HL-60/S4 treated with phorbol 12-myristate 13-acetate at 8.2 ng/mL for 4 days and 3 days (cell line): ENCODE measurements at regions not wholly inside any gene's neighbourhood (a gene's known extent, or its start where the extent isn't known, plus 50 kb on each side); places are given as distances from the start of the nearest gene placed in this dataset.

Experiments
- in situ Hi-C: fragments of 300-500 bp; cut with MboI; formaldehyde crosslinking; loops from 2 replicates; pipeline ENCODE4 v1.15.0; 2022; ENCODE audit warnings: low sequenced_read_pairs

DNA sequence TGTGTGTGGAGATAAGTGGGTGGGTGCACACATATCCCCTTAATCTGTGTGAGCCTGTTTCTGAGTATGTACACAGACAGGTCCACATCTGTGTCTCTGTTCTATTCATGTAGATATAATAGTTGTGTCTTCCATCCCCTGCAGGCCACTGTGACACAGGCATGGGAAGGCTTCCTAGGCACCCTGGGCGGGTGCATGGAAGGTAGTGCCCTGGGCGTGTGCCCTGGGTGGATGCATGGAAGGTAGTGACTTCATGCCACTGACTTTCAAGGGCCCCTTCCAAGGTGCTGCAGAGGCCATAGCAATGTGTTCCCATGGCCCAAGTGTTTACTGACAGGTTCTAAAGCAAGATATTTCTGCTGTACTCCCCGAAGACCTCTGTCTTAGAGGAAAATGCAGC lies 462.5 kb upstream of the HS6ST1 start:
- in situ Hi-C loops, result no loop called here

DNA sequence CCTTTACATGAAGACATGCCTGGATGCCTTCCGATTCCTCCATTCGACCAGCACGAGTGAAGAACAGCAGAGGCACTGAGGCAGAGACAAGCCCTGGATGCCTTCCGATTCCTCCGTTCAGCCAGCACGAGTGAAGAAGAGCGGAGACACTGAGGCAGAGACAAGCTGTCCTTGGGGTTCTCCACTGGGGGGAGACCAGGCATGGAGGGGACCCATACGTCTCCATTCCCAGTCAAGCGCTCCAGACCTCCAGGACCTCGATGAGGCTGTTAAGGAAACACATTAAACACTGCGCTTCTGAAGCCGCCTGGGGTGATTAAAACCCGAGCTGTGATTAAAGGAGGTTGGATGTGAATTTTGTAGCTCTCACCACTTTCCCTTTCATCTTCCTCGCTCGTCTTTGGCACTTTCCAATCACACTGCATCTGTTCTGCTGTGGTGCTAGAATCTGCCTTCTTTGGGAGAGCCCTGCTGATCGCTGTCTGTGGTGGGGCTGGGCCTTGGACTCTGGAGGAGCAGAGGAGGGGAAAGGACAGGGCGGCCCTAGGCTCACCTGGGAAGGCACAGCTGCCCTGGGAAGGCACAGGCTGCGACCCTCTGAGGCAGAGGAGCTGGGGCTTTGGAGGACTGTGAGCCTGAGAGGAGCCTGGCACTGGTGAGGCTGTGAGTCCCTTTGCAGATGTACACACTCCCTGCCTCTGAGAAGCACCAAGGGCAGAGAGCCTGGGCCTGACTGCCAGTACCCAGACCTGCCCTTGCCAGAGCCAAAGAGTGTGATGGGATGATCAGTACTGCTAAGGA lies 463.1 kb upstream of the HS6ST1 start:
- in situ Hi-C loops, result no loop called here

DNA sequence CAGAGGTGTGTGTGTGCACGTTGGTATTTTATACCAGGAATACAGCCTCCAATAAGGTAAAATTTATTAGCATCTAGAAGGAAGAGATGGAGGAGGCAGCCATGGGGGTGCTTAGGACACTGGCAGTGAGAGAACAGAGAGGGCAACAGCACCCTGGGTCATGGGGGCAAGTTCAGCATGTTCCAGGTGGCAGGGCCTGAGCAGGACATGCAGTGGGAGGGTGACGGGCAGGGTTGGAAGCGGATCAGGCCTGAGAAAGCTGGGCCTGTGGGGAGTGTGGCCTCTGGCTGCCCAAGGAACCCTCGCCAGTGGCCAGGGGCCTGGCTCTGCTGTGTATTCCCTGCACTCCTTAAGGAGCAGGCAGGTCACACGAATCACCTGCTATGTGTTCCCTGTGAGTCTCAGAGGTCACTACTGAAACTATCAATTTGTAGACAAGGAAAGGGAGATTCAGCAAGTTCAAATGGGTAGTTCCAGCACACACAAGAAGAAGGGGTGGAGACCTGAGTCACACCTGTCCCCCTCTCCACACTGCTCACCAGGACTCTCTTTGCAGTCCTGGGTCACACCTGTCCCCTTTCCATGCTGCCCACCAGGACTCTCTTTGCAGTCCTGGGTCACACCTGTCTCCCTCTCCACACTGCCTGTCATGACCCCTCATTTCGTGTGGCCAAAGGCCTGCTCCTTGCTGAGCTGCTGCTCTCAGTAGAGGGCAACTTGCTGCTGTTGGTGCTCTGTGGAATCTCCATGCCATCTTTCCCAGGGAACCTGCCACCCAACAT lies 463.9 kb upstream of the HS6ST1 start:
- in situ Hi-C loops, result no loop called here

- in situ Hi-C loops, result no loop called here
Measured at GRCh38 chr2:128783193-128783671, 464.6 kb upstream of the HS6ST1 start.

DNA sequence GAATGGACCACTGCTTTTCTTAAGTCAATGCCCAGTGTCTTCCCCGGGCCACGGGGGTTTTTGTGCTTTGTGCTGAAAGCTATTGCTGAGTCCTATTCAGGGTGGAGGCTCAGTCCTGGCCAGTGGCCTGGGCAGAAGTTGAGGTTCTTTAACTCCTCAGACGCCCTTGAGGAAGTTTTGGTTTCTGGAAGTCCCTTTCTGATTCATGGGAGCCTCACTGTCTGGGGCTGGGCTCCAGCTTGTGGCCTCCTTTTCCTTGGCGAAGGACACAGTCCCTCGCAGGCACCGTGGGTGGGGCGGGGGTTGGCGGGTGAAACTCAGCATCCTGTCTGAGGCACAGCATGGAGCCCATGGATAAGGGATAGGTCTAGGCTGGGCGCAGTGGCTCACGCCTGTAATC lies 465.2 kb upstream of the HS6ST1 start:
- in situ Hi-C loops, result no loop called here

DNA sequence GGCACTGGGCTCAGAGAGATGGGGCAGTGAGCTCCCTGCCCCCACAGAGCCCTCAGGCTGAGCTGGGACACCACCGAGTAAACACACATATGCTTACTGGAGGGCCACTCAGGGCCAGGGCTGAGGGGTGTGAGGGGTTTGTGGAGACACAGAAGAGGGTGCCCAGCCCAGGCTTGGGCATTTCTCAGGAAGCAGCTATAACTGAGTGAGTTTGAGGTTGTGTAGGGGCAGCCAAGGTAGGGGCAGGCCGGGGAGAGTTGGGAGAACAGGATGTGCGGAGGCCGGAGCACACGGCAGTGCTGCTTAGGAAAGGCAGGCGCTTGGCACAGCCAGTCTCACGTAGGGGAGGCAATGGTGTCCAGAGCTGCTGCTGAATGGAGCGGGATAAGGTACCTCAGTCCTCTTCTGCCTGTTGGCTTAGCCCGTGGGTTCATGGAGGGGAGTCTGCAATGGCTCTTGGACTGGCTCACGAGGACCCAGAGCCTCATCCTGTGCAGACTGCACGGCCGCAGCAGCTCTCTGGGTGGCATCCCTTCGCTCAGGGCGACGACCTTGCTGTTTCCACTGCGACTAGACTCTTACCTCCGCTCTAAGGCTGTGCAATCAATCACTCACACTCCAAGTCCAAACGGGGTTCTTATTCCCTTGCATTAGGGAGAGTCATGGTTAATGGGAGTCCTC lies 466.1 kb upstream of the HS6ST1 start:
- in situ Hi-C loops, result no loop called here

- in situ Hi-C loops, result no loop called here
Measured at GRCh38 chr2:128786316-128786715, 467.6 kb upstream of the HS6ST1 start.

GRCh38 chr2:128786741-128787478 lies 468.2 kb upstream of the HS6ST1 start:
- in situ Hi-C loops, result no loop called here

DNA sequence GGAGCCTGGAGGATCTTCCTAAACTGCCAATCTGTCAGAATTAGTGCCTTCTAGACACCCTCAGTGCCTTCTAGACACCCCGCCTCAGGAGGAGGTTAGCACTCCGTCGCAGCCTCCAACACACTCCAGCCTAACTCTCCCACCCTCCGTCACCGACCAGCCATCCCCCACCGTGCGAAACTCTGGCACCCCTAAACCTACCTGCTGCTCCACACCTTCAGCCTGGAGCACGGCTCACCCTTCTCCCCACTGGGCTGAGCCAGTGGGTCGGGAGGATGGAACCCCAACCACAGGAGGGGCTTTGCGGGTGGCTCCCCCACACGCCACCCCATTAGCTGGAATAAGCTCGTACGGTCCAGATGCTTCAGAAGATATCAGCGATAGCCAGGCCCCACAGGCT lies 468.9 kb upstream of the HS6ST1 start:
- in situ Hi-C loops, result no loop called here

DNA sequence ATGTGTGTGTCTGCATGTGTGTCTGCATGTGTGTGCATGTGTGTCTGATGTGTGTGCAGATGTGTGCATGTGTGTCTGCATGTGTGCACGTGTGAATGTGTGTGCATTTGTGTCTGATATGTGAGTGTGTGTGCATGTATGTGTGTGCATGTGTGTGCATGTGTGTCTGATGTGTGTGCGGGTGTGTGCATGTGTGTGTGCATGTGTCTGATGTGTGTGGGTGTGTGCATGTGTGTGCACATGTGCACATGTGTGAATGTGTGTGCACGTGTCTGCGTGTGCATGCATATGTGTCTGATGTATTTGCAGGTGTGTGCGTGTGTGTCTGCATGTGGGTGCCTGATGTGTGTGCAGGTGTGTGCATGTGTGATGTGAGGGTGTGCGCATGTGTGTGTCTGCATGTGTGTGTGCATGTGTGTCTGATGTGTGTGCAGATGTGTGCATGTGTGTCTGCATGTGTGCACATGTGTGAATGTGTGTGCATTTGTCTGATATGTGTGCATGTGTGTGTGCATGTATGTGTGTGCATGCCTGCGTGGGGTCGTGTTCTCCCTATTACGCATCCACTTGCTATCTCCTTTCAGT lies 470.1 kb upstream of the HS6ST1 start:
- in situ Hi-C loops, result no loop called here

GRCh38 chr2:128789221-128789620 lies 470.6 kb upstream of the HS6ST1 start:
- in situ Hi-C loops, result no loop called here

GRCh38 chr2:128789776-128790455 lies 471.2 kb upstream of the HS6ST1 start:
- in situ Hi-C loops, result no loop called here

DNA sequence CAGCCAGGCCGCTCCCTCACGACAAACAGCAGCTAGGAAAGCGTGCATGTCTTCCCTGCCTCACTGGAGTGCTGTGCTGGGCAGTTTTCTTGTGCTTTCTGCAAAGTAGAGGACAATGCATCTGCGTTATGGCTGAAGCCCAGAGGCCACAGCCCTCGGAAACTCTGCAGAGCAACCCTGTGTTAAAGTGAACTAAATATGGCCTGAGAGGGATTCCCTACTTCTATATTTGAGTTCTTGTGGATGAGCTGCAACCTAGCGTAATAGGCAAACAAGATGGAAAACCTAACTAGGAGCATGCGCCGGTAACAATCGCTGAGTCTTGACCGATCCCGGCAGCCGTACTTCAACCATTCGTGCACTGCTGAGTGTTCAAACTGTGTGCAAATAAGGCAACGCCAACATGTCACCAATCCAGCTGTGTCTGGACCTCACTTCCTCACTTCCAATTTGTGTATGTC lies 471.9 kb upstream of the HS6ST1 start:
- in situ Hi-C loops, result no loop called here

DNA sequence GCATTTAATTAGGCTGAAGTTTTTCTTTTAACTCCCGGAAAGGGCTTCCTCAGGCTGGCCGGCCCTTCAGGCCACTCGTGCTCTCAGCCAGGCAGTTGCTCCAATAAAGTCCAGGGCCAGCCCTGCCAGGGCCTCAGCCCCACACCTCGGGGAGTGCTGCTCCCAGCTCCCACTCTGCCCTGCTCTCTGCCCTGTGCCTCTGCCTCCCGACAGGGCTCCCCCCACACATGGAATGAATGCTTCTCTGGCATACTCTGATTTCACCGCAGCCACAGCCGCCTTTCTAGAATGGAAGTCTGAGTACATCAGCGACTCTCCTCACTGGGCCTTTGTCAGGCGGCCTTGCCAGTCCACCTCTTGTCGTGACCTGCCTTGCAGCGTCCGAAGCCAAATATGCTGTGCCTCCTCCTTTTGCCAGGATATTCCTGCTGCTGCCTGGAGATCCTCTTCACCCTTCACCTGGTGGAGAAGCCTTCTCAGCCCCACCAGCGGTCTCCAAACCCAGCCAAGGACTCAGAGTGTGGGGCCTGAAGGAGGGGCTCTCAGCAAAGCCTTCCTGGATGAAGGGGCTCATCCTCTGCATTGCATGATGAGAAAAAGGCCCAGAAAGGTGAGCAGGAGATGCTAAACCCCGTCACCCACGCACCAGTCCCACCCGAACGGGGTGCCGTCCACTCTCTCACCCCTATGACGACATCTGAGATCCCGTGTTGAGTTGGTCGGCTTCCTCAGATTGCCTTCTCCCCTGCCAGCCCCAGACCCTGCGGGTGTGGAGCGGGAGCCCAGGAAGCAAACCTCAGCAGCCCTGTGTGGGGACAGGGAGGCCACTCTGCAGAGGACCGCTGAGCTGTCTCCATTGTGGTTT lies 472.7 kb upstream of the HS6ST1 start:
- in situ Hi-C loops, result no loop called here

GRCh38 chr2:128791985-128792320 lies 473.3 kb upstream of the HS6ST1 start:
- in situ Hi-C loops, result no loop called here

GRCh38 chr2:128792476-128793054 lies 473.9 kb upstream of the HS6ST1 start:
- in situ Hi-C loops, result no loop called here

GRCh38 chr2:128793404-128793803 lies 474.7 kb upstream of the HS6ST1 start:
- in situ Hi-C loops, result no loop called here

DNA sequence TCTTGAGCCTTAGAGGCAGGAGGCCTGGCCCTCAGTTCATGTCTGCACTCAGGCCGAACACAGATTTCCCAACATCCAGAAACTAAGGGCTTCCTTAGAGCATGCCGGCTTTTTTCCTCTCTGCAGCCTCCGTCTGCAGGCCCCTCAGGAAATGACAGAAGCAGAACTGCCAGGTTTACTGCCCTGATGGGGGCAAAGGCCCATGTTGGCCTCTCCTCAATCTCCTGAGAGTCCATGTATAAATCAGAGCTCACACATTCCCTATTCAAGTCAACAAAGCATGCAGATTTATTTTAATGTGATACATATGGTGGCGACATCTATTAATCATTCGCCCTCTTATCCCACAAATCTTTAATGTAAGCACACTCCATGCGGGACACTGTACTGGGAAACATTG lies 475.6 kb upstream of the HS6ST1 start:
- in situ Hi-C loops, result no loop called here

GRCh38 chr2:128796321-128796720 lies 477.7 kb upstream of the HS6ST1 start:
- in situ Hi-C loops, result no loop called here
